B cell (primary cell): ENCODE measurements at regions not wholly inside any gene's neighbourhood (a gene's known extent, or its start where the extent isn't known, plus 50 kb on each side); places are given as distances from the start of the nearest gene placed in this dataset.
"Not testable (repeated sequence)": the region's sequence is repeated elsewhere in the genome, so short reads cannot be mapped to it uniquely, and the experiment has no call there.

Experiments used
- ATAC-seq: fragments of 200-7000 bp; cut with Tn5 transposase; one replicate; pipeline ENCODE4 v1.10.0; 2021; ENCODE audit warnings: low read depth, mild to moderate bottlenecking, moderate number of reproducible peaks, moderate library complexity
- CTCF ChIA-PET: fragments of 350-600 bp; sonication (Branson Sonifier 250); formaldehyde crosslinking; loops from one replicate; lab custom pipeline; 2021; ENCODE audit warnings: antibody characterized with exemption, inconsistent platforms; lab: Charles Lee
- POLR2A ChIA-PET: fragments of 350-600 bp; sonication (Branson Sonifier 250); formaldehyde crosslinking; loops from one replicate; lab custom pipeline; 2021; ENCODE audit warnings: antibody characterized with exemption; lab: Charles Lee
- DNase-seq: peaks from one replicate; pipeline ENCODE4 v3.0.0; 2013
- H2AFZ ChIP-seq: 2 replicates; pipeline ENCODE4 v1.6.1; 2012; ENCODE audit warnings: mild to moderate bottlenecking, low read depth, low read length; ENCODE audit not compliant: insufficient read depth, poor library complexity, severe bottlenecking
- H3K27ac ChIP-seq, 2 donors: 1 replicate in 1 of 2; 2 replicates in 1 of 2; pipeline ENCODE4 v1.5.1; 2012 to 2013; ENCODE audit warnings: low read length in 2 of 2, mild to moderate bottlenecking in 2 of 2, moderate library complexity in 1 of 2
- H3K27me3 ChIP-seq, 4 experiments: fragments of 200-600 bp in 1 of 4; sonication (generic) in 1 of 4; replicated peaks in 1 of 4; 1 replicate in 2 of 4; 2 replicates in 2 of 4; pipeline versions ENCODE4 v1.6.1 to v1.7.0; 2013 to 2016; ENCODE audit warnings: low read length in 3 of 4, mild to moderate bottlenecking in 2 of 4, mixed read lengths in 1 of 4, moderate library complexity in 1 of 4; ENCODE audit not compliant: insufficient read depth in 4 of 4, control insufficient read depth in 3 of 4; ENCODE audit errors: control extremely low read depth in 1 of 4
- H3K36me3 ChIP-seq, 2 experiments: replicated peaks in 1 of 2; 1 replicate in 1 of 2; 2 replicates in 1 of 2; pipeline versions ENCODE4 v1.6.1 to v1.7.1; 2013; ENCODE audit warnings: low read length in 1 of 2; ENCODE audit not compliant: insufficient read depth in 2 of 2, control insufficient read depth in 1 of 2; ENCODE audit errors: control extremely low read depth in 1 of 2, extremely low read depth in 1 of 2
- H3K4me1 ChIP-seq, 2 donors: fragments of 200-600 bp in 1 of 2; sonication (generic) in 1 of 2; 1 replicate in 1 of 2; 2 replicates in 1 of 2; pipeline versions ENCODE4 v1.5.1 to v1.6.1; 2013 to 2017; ENCODE audit warnings: low read length in 2 of 2; ENCODE audit not compliant: control insufficient read depth in 2 of 2, insufficient read depth in 2 of 2
- H3K4me2 ChIP-seq: replicated peaks from 2 replicates; pipeline ENCODE3; 2012; ENCODE audit warnings: mild to moderate bottlenecking, low read depth, low read length; ENCODE audit not compliant: poor library complexity, severe bottlenecking
- H3K4me3 ChIP-seq, 5 experiments: fragments of 200-600 bp in 1 of 5; sonication (generic) in 1 of 5; 1 replicate in 3 of 5; 2 replicates in 2 of 5; pipeline versions ENCODE4 v1.5.1 to v1.7.0; 2011 to 2016; ENCODE audit warnings: low read length in 4 of 5, mild to moderate bottlenecking in 4 of 5, low read depth in 2 of 5, control low read depth in 1 of 5, moderate library complexity in 1 of 5; ENCODE audit not compliant: insufficient read depth in 1 of 5; ENCODE audit errors: control extremely low read depth in 1 of 5, extremely low read depth in 1 of 5
- H3K79me2 ChIP-seq: fragments of 200-600 bp; sonication (generic); one replicate; pipeline ENCODE4 v1.6.0; 2016; ENCODE audit warnings: low read length; ENCODE audit not compliant: control insufficient read depth, insufficient read depth
- H3K9ac ChIP-seq: fragments of 200-600 bp; sonication (generic); 2 replicates; pipeline ENCODE4 v1.6.1; 2017; ENCODE audit warnings: mild to moderate bottlenecking, low read length, moderate library complexity
- H3K9me3 ChIP-seq, 3 donors: one replicate each; pipeline versions ENCODE4 v1.6.1 to v1.7.1; 2013; ENCODE audit warnings: low read length in 2 of 3; ENCODE audit not compliant: control insufficient read depth in 2 of 3, insufficient read depth in 1 of 3; ENCODE audit errors: control extremely low read depth in 1 of 3
- H4K20me1 ChIP-seq: 2 replicates; pipeline ENCODE4 v1.6.0; 2012; ENCODE audit warnings: mild to moderate bottlenecking, low read length; ENCODE audit not compliant: insufficient read depth, control insufficient read depth, poor library complexity, severe bottlenecking
- H3K27ac Mint-ChIP-seq: one replicate; pipeline ENCODE4 v1.8.0; 2021; ENCODE audit warnings: mixed read lengths
- H3K27me3 Mint-ChIP-seq: one replicate; pipeline ENCODE4 v1.8.0; 2021; ENCODE audit warnings: mixed read lengths
- H3K4me1 Mint-ChIP-seq: one replicate; pipeline ENCODE4 v1.8.0; 2021; ENCODE audit warnings: mixed read lengths
- H3K4me3 Mint-ChIP-seq: one replicate; pipeline ENCODE4 v1.8.0; 2021; ENCODE audit warnings: mixed read lengths
- H3K9me3 Mint-ChIP-seq: one replicate; pipeline ENCODE4 v1.8.0; 2022; ENCODE audit warnings: mixed read lengths; ENCODE audit not compliant: insufficient read depth
- CTCF ChIP-seq: fragments of 200-600 bp; IDR thresholded peaks from one replicate; pipeline ENCODE4 v1.8.0; 2022; ENCODE audit warnings: antibody characterized with exemption, mild to moderate bottlenecking
- EZH2 ChIP-seq: IDR thresholded peaks from 2 replicates; pipeline ENCODE4 v1.6.1; 2012; ENCODE audit warnings: borderline replicate concordance, low read depth, mild to moderate bottlenecking, moderate library complexity, low read length; ENCODE audit not compliant: insufficient read depth, poor library complexity, severe bottlenecking
- WGBS: methylation state at CpG from one replicate; pipeline ENCODE4 v1.1.5; 2013; ENCODE audit warnings: missing lambda C conversion rate; ENCODE audit not compliant: insufficient coverage; 5-methylcytosine and 5-hydroxymethylcytosine counted together
- intact Hi-C: fragments of 100-400 bp; cut with micrococcal nuclease; formaldehyde crosslinking; loops from one replicate; pipeline ENCODE4 v1.10.0; 2022

GRCh38 chr5:126683912-126684311 lies 83.2 kb downstream of the PHAX start:
- no peak overlapping the region for H3K9ac ChIP-seq
- no peaks in the 10 kb centered on the region for H3K9me3 Mint-ChIP-seq
- H3K4me1 Mint-ChIP-seq: peaks cover 12% of the 10 kb centered on the region
- no peak overlapping the region for H3K27ac Mint-ChIP-seq
- no peaks in the 10 kb centered on the region for H3K27me3 ChIP-seq
- intact Hi-C loops: no loop called here
- no peaks in the 10 kb centered on the region for H3K79me2 ChIP-seq
- H3K36me3 ChIP-seq: no peaks in the 10 kb centered on the region
- ChIA-PET POLR2A (interaction anchor here (0.9 kb wide), 1 partner anchor 94 kb away, joined by 4 read pairs; no protein-coding TSS in a partner anchor), CTCF (interaction anchor here (1.1 kb wide), 1 partner anchor 9 kb away, joined by 3 read pairs; no protein-coding TSS in a partner anchor)
- no peaks in the 10 kb centered on the region for H4K20me1 ChIP-seq
- no peak overlapping the region for H3K4me3 Mint-ChIP-seq
- TF ChIP-seq EZH2 (no peak), CTCF (no peak)
- no peak for DNase-seq
- no peak overlapping the region for H2AFZ ChIP-seq
- no peak overlapping the region for H3K4me3 ChIP-seq
- 80% methylated on average over 1 of the region's 2 CpGs for WGBS
- ATAC-seq: no peak
- H3K4me2 ChIP-seq: no peak overlapping the region
- no peak overlapping the region for H3K27ac ChIP-seq
- H3K4me1 ChIP-seq: no peaks in the 10 kb centered on the region
- no peaks in the 10 kb centered on the region for H3K27me3 Mint-ChIP-seq
- no peaks in the 10 kb centered on the region for H3K9me3 ChIP-seq

GRCh38 chr5:126684656-126685442 lies 84.1 kb downstream of the PHAX start:
- H3K27ac ChIP-seq, H3K27me3 ChIP-seq, intact Hi-C loops, H4K20me1 ChIP-seq, H3K9me3 Mint-ChIP-seq, ATAC-seq, H3K79me2 ChIP-seq, H3K4me3 Mint-ChIP-seq, H3K36me3 ChIP-seq, H3K27ac Mint-ChIP-seq, H3K4me3 ChIP-seq, H3K27me3 Mint-ChIP-seq, H3K9ac ChIP-seq, H3K4me1 ChIP-seq, DNase-seq, H3K9me3 ChIP-seq, H3K4me2 ChIP-seq: not testable (repeated sequence)
- ChIA-PET CTCF (interaction anchor here (1.1 to 1.3 kb wide), 3 partner anchors 8 to 92 kb away, joined by 3 to 7 read pairs (median 3); partner anchors contain the start of gene LMNB1), POLR2A (interaction anchor here (0.9 kb wide), 1 partner anchor 93 kb away, joined by 4 read pairs; no protein-coding TSS in a partner anchor)
- H2AFZ ChIP-seq: peak overlapping the region; percentile 32
- 77% methylated on average over 10 of the region's 13 CpGs for WGBS
- peaks cover 12% of the 10 kb centered on the region for H3K4me1 Mint-ChIP-seq
